Natural killer cell (primary cell): ENCODE measurements at regions not wholly inside any gene's neighbourhood (a gene's known extent, or its start where the extent isn't known, plus 50 kb on each side); places are given as distances from the start of the nearest gene placed in this dataset.

Source experiments
- ATAC-seq, 3 donors: fragments of 150-1000 bp in 2 of 3; fragments of 200-7000 bp in 1 of 3; cut with Tn5 transposase; 1 replicate in 1 of 3; 2 replicates in 2 of 3; pipeline ENCODE4 v1.10.0; 2021; ENCODE audit warnings: mild to moderate bottlenecking in 2 of 3, moderate library complexity in 2 of 3
- DNase-seq, 2 donors: peaks; one replicate each; pipeline versions ENCODE4 v3.0.0 to v3.0.0-alpha.2; 2013 to 2021; ENCODE audit warnings: mixed read lengths in 1 of 2
- H3K27ac ChIP-seq: one replicate; pipeline ENCODE4 v1.5.1; 2013; ENCODE audit warnings: mild to moderate bottlenecking, low read length
- H3K27me3 ChIP-seq: one replicate; pipeline ENCODE4 v1.6.1; 2013; ENCODE audit warnings: low read length; ENCODE audit not compliant: control insufficient read depth, insufficient read depth
- H3K36me3 ChIP-seq: one replicate; pipeline ENCODE4 v1.6.1; 2013; ENCODE audit warnings: low read length; ENCODE audit not compliant: control insufficient read depth, insufficient read depth
- H3K4me1 ChIP-seq: one replicate; pipeline ENCODE4 v1.6.1; 2013; ENCODE audit warnings: low read length; ENCODE audit not compliant: control insufficient read depth, insufficient read depth
- H3K4me3 ChIP-seq: one replicate; pipeline ENCODE4 v1.5.1; 2013; ENCODE audit warnings: low read length
- H3K9me3 ChIP-seq: one replicate; pipeline ENCODE4 v1.6.1; 2013; ENCODE audit warnings: low read length; ENCODE audit not compliant: control insufficient read depth, insufficient read depth
- H3K27ac Mint-ChIP-seq, 2 donors: one replicate each; pipeline ENCODE4 v1.8.0; 2022; ENCODE audit warnings: mild to moderate bottlenecking in 2 of 2, mixed read lengths in 2 of 2, moderate library complexity in 1 of 2
- H3K27me3 Mint-ChIP-seq, 2 donors: one replicate each; pipeline ENCODE4 v1.8.0; 2022; ENCODE audit warnings: low read depth in 2 of 2, mixed read lengths in 2 of 2
- H3K36me3 Mint-ChIP-seq: one replicate; pipeline ENCODE4 v1.8.0; 2022; ENCODE audit warnings: mixed read lengths
- H3K4me1 Mint-ChIP-seq, 2 donors: one replicate each; pipeline ENCODE4 v1.8.0; 2022; ENCODE audit warnings: mixed read lengths in 2 of 2
- H3K4me3 Mint-ChIP-seq: one replicate; pipeline ENCODE4 v1.8.0; 2022; ENCODE audit warnings: mild to moderate bottlenecking, moderate library complexity, mixed read lengths
- H3K9me3 Mint-ChIP-seq, 2 donors: one replicate each; pipeline ENCODE4 v1.8.0; 2022; ENCODE audit warnings: mixed read lengths in 2 of 2
- WGBS: methylation state at CpG from one replicate; pipeline ENCODE4 v1.1.7; 2013; ENCODE audit warnings: missing lambda C conversion rate; ENCODE audit not compliant: insufficient coverage; 5-methylcytosine and 5-hydroxymethylcytosine counted together
- intact Hi-C: fragments of 100-400 bp; cut with micrococcal nuclease; formaldehyde crosslinking; loops from one replicate; pipeline ENCODE4 v1.14.2; 2022
- TF ChIP-seq, protein P1 (sequence below): fragments of 200-600 bp; IDR thresholded peaks from one replicate; pipeline ENCODE4 v1.8.0; 2022; ENCODE audit warnings: antibody characterized with exemption

DNA sequence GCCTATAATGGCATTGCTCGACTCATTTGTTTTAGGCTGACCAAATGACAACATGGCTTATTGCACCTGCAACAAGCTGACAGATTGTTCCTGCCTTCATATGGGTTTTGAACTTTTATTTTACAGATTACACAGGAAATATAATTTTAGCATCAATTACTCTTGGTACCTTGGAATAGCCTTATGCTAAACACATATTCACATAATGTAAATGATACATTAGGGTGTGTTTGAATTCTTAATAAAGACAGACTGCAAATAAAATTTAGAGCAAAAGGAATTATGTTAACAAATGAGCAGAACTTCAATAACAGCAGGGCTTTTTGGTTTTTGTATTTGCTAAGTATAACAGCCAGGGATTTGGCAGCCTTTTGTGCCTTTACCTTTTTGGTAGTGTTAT lies 51.9 kb upstream of the TMC3 start:
- ATAC-seq (no peak), DNase-seq (no peak)
- Mint-ChIP-seq H3K4me3 (no peak overlapping the region), H3K36me3 (peaks cover under 1% of the 10 kb centered on the region), H3K27me3 (peaks cover under 1 to 16% of the 10 kb centered on the region in 2 donors), H3K27ac (no peak overlapping the region), H3K4me1 (no peaks in the 10 kb centered on the region), H3K9me3 (no peaks in the 10 kb centered on the region)
- intact Hi-C loops = no loop called here
- H3K4me3 ChIP-seq = no peak overlapping the region
- H3K9me3 ChIP-seq = no peaks in the 10 kb centered on the region
- H3K27me3 ChIP-seq = no peaks in the 10 kb centered on the region
- H3K27ac ChIP-seq = no peak overlapping the region
- no peaks in the 10 kb centered on the region for H3K4me1 ChIP-seq
- TF ChIP-seq, protein P1, sequence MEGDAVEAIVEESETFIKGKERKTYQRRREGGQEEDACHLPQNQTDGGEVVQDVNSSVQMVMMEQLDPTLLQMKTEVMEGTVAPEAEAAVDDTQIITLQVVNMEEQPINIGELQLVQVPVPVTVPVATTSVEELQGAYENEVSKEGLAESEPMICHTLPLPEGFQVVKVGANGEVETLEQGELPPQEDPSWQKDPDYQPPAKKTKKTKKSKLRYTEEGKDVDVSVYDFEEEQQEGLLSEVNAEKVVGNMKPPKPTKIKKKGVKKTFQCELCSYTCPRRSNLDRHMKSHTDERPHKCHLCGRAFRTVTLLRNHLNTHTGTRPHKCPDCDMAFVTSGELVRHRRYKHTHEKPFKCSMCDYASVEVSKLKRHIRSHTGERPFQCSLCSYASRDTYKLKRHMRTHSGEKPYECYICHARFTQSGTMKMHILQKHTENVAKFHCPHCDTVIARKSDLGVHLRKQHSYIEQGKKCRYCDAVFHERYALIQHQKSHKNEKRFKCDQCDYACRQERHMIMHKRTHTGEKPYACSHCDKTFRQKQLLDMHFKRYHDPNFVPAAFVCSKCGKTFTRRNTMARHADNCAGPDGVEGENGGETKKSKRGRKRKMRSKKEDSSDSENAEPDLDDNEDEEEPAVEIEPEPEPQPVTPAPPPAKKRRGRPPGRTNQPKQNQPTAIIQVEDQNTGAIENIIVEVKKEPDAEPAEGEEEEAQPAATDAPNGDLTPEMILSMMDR = no peak
- no peaks in the 10 kb centered on the region for H3K36me3 ChIP-seq
- 82% methylated on average over 1 of the region's 1 CpG for WGBS
